HG03280 (cell line): ENCODE measurements at regions not wholly inside any gene's neighbourhood (a gene's known extent, or its start where the extent isn't known, plus 50 kb on each side); places are given as distances from the start of the nearest gene placed in this dataset.

ENCODE experiments used
- ATAC-seq: cut with Tn5 transposase; IDR thresholded peaks from one replicate; pipeline ENCODE4 v1.9.1; 2021; ENCODE audit warnings: mild to moderate bottlenecking, moderate library complexity; ENCODE audit not compliant: unreplicated experiment

DNA sequence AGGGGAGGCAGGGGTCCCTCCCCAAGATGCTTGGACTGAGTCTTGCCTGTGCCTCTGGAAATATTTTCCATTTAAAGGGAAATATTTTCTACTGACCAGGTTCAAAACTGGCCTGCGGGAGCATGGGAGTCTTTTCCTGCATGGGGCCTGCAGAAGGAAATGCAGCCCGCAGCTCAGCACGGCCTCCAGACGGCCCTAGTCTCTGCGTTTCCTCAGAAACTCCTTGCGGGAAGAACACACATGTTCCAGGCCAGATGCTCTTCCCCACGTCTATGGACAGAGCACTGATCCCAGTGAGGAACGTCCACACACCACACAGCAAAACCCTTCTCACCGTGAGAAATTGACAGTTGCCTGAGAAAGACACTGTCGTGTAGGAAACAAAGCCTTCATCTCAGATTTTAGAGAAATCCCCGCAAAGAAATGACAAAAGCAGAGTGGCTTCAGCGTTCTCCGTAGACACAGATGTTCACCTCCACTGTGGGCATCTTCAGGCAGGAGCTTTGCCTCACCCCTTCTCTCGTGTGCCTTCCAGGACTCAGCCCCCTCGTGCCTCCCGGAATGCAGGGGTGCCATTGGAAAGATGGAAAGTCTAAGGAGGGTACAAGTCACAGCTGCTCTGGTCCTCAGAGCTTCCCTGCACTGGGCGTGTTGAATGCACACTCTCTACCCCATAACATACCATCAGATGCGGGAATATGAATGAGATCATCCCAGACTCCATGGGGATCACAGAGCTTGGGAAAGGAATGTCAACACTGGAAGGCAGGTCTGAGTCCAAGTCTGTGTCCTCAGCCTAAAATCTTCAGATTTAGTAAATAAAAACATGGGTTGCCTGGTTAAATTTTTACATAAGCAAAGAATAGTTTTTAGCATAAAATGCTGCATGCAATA is 438.7 kb upstream of the SALL3 start:
- no peak for ATAC-seq

DNA sequence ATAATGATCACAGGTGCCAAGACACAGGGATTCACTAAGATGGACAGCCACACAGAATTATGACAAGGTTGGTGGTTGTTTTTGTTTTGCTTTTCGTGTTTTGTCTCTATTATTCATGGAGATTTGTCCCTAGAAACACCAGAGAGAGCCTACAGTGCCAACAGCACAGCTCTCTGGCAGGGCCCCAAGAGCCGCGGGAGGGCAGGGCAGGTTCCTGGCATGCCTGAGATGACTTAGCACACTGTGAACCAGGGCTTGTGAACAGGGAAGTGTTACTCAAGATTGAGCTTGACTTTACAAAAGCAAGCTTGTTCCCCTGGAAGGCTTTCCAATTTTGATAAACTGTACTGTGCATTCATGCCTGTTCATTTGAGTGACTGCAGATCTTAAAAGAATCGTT is 437.4 kb upstream of the SALL3 start:
- ATAC-seq = no peak

DNA sequence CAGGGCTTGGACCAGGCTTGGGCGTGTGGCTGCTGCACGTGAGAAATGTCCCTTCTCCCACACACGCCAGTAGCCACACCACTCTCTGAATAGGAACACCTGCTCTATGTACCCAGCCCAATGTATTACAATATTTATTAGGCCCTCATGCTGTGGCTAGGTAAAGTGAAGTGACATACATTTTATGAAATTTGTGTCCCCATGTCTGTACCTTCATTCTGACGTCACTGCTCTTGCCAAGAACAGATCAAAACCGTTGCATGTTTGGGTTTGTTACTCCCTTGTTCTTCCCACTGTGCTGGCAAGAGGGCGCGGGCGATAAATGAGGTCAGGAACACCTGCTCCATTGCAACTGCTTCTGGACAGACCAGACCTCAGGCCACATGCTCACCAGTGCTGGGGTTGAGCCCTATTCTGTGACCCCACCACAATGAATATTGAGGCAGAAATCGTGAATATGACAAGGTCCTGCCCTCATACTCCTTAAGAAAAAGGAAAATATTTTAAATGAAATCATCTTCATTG is 436.4 kb upstream of the SALL3 start:
- no peak for ATAC-seq

DNA sequence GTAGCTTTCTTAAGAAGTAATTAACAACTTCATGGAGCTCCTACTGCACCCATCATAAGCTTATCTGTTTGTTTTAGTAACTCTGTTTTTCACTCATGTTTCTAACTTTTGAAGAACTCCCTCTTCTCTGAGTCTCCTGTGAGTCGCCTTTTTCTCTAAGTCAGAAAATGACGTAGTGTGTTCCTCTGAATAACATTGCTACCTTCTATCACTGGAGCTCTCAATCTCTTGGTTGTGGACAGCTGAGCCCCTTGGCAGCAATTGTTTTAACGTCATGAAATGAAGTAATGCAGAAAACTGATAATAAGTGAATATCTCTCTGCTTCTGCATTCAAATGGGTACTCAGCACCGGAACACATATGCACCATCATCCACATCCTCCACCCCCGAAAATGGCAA is 433.3 kb upstream of the SALL3 start:
- ATAC-seq = no peak

DNA sequence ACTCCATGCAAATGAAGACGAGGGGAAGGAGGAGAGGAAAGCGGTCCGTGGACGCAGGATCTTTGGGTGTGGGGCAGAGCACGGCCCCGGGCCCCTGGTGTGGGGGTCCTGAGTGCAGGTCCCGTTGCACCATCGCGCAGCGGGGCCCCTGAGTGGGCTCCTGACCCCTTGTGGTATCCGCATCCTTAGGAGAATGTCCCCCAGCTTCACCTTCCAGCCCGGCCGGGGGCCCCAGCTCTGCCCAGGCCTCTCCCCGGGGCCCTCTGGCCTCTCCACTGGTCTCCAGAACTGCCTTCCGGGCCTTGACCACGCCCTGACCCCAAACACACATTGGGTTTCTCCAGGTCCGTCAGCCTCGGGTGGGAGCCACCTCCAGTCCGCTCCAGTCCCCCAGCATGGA is 431.8 kb upstream of the SALL3 start:
- no peak for ATAC-seq

DNA sequence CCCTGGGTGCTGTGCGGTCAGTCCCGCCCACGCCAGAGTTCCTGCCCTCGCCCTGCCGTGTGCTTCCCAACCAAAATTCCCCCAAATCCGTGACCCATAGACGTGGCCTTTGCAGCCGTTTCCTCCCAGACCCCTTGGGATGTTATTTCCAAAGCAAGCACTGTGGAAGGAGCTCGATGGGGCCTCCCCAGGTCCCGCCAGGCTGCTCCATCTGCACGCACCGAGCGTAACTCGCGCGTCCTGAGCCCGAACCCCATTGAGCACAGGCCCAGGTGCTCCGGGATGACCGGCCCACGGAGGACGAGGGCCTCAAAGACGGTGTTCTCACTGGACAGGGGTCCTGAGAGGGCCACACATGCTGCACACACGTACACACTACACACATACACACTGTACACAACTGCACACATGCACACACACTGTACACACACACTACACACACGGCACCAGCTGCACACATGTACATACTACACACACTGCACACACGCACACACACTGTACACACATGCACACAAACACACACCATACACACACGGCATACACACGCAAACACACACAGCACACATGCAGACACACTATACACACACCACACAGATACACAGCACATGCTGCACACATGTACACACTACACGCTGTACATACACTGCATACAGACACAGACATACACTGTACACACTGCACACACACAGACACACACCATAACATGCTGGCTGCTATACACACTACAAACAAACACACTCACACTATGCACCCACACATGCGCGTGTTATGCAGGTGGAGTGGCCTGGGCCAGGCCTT is 431.2 kb upstream of the SALL3 start:
- no peak for ATAC-seq

DNA sequence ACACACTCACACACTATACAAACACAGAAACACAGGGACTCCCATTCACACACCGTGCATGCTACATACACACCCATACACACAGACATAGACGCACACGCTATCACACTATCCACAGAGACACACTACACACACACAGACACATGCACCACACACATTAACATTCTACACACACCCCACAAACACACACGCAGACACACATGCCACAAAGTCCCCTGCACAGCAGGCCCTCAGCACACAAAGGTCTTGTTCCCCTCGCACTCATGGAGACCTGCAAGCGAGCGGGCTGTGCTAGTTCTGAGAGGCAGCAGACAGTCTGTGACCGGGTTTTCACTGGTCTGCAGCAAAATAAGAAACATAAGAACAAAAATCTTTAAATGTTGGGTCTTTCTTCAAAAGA is 429.6 kb upstream of the SALL3 start:
- no peak for ATAC-seq

DNA sequence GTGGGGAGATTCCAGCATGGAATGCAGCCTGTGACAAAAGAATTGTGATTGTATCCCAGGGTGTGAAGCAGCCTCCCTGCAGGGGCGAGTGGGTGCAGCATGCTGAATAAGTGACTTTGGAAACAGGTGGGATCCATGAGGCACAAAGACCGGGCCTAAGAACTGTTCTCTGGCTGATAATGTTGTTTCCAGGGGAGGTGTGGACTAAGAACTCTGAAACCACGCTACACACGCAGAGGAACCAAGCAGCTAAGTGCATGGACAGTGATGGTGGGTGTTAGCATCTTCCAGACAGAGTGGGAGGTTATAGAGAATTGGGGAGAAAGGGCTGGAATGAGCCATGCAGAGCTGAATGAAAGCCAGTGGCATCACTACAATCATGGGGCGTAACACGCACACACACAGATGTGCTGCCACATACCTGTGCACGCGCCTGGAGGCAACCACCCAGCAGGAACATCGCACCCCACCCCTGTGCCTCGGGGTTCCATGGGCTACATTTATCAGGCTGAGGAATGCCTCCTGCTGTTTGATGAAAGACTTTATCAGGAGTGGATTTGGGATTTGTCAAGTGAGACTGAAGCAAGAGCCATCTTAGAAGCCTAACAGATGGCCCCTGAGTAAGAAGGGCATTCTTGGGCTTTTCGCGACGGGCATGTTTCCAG is 424.5 kb upstream of the SALL3 start:
- ATAC-seq = no peak

DNA sequence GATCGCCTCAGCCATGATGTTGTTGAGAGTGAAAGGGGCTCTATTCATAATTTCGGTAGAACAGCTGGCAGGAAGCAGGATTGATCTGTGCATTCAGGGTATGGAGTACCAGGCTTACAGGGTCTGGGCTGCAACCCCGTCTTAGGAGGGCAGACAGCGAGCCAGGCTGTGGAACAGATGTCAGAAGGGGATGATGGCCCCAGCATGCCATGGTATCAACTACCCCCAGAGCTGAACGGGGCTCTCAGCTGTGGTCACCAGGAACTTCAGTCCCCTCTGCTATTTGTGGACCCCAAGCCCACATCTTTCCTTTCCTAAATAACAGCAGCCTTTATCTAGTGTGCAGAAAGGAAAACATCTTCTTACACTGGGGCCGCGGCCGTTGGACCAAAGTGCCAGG is 422.2 kb upstream of the SALL3 start:
- ATAC-seq = no peak

DNA sequence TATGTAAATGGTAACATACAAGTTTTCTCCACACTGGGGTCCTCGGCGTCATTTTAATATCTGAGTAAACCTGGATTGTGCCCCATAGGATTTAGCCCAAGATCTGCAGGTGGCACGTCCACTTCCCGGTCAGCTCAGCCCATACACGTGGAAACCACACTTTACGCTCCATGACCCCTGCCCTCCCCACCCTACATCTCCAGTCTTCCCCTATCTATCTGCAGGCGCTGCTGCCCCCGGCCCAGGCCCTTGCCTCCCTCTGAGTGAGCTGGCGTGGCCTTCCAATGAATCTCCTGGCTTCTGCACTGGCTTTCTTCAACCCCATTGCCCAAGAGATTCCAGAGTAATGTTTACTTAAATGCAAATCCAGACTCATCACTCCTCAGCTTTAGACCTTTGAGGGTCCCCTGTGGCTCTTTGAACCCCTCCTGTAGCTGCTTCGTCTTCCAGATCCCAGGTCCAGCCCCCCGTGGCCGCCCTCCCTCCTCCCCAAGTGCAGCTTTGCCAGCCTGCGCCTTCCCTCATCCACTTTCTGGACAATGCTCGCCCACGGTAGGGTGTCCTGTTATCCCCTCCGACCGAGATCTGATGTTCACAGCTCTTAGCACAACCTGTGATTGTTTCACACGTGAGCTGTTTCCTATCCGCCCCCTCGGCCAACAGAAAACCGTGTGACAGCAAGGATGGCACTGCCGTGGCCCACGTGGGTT is 421.4 kb upstream of the SALL3 start:
- ATAC-seq = no peak

DNA sequence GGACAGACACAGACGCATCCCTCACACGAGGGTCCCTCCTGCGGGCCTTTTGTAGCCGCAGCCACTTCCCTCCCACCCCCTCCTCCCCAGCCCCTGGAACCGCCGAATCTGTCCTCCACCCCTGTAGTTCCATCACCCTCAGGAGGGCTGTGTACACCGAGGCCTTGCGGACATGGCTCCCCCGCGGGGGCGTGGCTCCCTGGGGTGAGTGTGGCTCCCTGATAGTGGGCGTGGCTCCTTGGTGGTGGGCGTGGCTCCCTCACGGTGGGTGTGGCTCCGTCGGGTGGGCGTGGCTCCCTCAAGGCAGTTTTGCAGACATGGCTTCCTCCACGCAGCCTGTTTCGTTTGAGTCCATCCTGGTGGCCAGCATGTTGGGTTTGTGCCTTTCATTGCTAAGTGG is 420.7 kb upstream of the SALL3 start:
- ATAC-seq = no peak

DNA sequence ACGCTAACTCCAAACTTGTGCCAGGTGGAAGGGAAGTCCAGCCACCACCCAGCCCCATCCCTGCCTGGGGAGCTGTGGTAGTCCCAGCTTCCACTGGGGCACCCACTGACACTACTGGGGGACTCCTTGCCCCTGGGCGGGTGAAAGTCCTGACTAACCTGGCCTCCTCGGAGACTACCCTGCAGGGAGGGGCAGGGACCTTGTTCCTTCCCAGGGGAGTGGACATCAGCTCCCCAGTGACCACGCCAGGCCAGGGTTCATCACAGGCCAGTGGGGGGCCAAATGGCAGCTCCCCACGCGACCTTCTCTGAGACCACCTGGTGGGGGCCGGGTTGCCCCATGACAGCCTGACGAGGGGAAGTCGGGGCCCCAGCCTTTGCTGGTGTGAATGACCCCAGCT is 420.0 kb upstream of the SALL3 start:
- ATAC-seq = no peak

DNA sequence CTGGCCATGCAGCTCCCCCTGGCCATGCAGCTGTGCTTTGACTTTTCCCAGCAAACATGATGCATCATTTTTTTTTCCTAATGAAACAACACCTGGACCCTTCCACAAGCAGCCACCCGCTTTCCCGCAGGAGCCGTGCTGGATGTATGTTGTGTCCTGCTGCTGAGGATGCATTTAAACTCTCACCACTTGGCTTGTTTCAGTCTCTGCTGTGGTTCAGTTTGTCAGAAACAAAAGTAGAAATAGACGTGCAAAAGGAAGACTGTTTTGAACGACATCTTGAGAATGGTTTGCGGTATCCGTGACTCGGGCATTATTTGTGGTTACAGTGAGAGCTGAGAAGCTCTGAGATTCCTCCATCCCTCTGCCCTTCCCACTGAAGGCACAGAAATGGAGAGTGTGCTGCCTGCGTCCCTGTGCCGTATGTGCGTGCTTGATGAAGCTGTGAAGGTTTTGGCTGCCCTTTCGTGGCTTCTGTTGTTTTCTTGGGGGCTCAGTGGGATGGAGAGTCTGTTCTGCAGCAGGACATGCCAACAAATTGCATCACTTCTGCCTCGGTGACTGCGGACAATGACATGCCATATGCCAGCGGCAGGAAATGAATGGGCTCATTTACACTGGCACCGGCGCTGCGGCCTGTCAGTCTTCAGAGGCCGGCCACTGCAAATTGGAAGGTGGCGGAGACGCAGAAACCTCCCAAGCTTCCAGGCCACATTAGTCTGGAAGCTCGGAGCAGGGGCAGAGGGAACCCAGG is 417.7 kb upstream of the SALL3 start:
- ATAC-seq = no peak

DNA sequence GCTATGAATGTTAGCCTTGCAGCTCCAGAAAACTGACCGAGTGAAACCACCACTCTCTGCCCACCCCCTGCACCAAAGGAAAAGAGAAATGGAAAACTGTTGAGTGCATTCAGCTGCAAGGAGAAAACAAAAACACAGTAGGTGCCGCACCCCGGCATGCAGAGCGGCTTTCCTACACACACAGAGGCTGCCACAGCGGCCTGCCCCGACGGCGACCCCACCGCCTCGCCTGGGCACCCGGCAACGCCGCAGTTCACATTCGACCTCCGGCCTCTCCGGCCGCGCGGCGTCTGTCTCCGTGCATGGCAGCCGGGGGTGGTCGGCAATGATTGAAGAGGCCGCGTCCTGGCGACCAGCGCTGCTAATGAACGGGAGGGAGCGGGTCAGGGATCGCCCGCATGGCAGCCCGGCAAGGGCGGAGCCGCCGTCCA is 417.1 kb upstream of the SALL3 start:
- no peak for ATAC-seq

DNA sequence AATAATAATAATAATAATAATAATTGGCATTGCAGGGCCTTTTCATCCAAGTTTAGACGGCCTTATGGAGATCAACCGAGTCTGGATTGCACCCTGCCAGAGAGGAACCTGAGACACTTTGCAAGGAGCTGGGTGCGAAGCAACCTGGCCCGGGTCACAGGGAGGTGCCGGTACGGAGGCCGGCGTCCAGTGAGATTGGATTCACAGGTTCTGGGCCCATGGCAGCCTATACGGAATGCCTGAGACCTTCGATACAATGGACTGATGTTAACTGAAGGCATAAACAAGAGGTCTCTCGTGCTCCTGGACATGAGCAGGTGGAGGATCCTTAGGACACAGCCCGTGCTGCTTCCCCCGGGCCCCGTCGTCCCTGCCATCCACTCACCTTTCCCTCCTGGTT is 416.5 kb upstream of the SALL3 start:
- ATAC-seq = no peak

DNA sequence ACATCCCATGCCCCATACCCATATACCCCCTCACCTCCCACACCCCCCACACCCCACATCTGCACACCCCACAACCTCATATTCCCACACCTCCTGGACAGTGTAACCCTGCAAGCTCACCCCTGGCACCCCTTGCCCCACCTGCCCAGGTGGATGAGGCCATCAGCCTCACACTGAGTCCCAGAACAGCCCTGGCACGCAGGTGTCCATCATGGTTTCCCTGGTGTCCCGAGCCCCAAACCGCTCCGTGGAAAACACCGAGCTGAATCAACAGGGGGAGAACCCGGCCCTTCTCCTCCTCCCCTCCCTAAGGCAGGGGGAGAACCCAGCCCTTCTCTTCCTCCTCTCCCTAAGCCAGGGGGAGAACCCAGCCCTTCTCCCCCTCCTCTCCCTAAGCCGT is 415.6 kb upstream of the SALL3 start:
- no peak for ATAC-seq

DNA sequence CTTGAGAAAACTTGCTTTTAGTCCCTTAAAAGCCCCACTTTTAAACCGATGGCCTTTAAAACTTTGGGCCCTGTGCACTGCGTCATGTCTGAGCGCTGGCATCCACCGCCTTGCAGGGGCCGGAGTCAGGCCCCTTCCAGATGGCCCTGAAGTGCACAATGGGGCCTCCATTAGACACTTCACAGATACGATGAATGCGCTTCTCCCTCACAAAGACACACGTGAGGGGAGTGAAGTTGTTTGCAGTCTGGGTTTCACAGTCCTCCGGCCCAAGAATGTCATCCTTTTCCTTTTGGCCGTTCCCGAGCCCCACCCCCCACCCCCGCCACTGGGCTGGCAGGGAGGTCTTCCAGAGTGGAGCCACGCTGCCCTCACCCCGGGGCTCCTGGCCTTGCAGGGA is 415.1 kb upstream of the SALL3 start:
- no peak for ATAC-seq

DNA sequence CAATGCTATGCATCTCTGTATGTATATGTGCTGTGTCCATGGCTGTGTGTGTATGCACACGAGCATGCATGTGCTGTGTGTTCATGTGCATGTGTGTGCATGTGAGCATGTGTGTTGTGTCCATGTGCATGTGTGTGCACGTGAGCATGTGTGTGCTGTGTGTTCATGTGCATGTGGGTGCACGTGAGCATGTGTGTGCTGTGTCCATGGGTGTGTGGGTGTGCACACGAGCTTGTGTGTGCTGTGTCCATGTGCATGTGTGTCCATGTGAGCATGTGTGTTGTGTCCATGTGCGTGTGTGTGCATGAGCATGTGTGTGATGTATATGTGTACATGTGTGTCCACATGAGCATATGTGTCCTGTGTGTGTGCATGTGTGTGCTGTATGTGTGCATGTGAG is 414.4 kb upstream of the SALL3 start:
- no peak for ATAC-seq

DNA sequence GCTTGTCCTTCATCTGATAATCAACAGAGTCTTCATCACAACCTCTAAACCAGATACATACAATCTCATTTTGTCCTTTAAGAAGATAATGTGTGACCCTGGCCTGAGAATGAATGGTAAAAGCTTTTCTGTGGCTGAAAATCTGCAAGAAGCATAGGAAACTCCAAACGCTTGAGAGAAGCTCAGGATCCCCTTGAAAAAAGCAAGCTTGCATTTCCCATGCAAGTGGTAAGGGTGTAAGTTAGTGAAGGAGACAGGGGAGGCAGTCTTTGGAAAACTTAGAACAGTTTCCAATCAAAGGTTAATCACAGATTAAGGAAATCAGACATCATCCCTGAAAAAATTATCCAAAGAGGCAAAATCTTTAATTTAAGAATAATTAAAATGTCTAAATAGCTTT is 413.6 kb upstream of the SALL3 start:
- no peak for ATAC-seq

DNA sequence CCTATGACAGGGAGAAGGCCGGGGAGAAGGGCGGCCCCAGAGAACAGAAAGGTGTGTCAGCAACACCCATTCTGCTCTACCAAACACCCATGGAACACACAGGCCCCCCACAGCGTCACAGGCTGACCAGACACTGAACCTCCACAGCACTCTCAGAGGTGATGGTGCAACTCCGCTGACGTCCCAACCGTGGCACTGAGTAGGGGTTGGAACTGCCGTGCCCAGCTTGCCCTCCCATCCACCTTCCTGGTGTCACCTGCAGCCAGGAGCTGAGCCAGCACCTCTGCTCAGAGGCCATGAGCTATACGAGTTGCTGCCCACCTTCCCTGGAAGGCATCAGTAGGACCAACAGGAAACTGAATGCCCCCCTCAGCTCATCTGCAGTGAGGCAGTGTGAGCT is 412.9 kb upstream of the SALL3 start:
- ATAC-seq = no peak
